ENCODE measurements at regions not wholly inside any gene's neighbourhood (a gene's known extent, or its start where the extent isn't known, plus 50 kb on each side); places are given as distances from the start of the nearest gene placed in this dataset.

DNA sequence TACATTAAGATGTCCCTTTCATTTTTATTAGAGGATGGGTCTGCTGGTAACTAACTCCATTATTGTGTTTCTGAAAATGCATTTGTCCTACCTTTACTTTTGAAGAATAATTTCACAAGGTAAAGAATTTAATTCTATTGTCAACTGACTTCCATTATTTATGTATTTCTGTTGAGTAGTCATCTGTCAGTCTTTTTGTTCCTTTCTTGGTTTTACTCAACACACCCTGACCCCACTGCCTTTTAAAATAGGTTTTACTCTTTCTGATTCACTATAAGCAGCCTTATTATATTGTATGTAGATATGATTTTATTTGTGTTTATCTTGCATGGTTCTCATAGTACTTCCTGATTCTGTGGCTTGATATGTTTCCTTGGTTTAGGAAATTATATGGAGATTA is 237.5 kb downstream of the TGFB2 start:
- no peak overlapping the region for H3K4me3 ChIP-seq

GRCh38 chr1:218584418-218585155 is 239.5 kb downstream of the TGFB2 start:
- Histone ChIP-seq H3K9me3 (no peaks in the 10 kb centered on the region), H3K27me3 (no peaks in the 10 kb centered on the region), H3K4me1 (peaks cover 5 to 12% (median 9%) of the 10 kb centered on the region in 4 donors), H3K4me3 (no peak overlapping the region), H3K36me3 (no peaks in the 10 kb centered on the region), H3K27ac (no peak overlapping the region)
- ATAC-seq (ENCODE audit: low FRiP score in 2 of 2) (no peak), DNase-seq (no peak)
- TF ChIP-seq EP300 (IDR thresholded peaks at IDR 0.05) = no peak
- TF ChIP-seq CTCF (IDR thresholded peaks at IDR 0.05) = no peak
- TF ChIP-seq POLR2A (IDR thresholded peaks at IDR 0.05) = no peak
- no peak for TF ChIP-seq POLR2AphosphoS5 (IDR thresholded peaks at IDR 0.05)
- WGBS, 2 donors = 60 to 98% methylated on average over 2 to 3 of the region's 3 CpGs

More for the DNA sequence above, 237.5 kb downstream of the TGFB2 start:
- no peak for DNase-seq
- TF ChIP-seq EP300 (IDR thresholded peaks at IDR 0.05) (no peak), POLR2A (IDR thresholded peaks at IDR 0.05) (no peak), POLR2AphosphoS5 (IDR thresholded peaks at IDR 0.05) (no peak), CTCF (IDR thresholded peaks at IDR 0.05) (no peak)
- Histone ChIP-seq H3K9me3 (no peaks in the 10 kb centered on the region), H3K36me3 (no peaks in the 10 kb centered on the region), H3K27me3 (no peaks in the 10 kb centered on the region), H3K4me1 (peaks cover 3 to 7% (median 5%) of the 10 kb centered on the region in 4 donors), H3K27ac (no peak overlapping the region)
- ATAC-seq (ENCODE audit: low FRiP score in 2 of 2) = no peak

- Histone ChIP-seq H3K4me1 (peaks cover 5 to 12% (median 9%) of the 10 kb centered on the region in 4 donors), H3K36me3 (no peaks in the 10 kb centered on the region), H3K4me3 (no peak overlapping the region), H3K9me3 (no peaks in the 10 kb centered on the region), H3K27ac (no peak overlapping the region), H3K27me3 (no peaks in the 10 kb centered on the region)
- DNase-seq = peak in 1 of 2 donors; percentile 4
- TF ChIP-seq POLR2AphosphoS5 (IDR thresholded peaks at IDR 0.05) (no peak), EP300 (IDR thresholded peaks at IDR 0.05) (no peak), POLR2A (IDR thresholded peaks at IDR 0.05) (no peak)
- peak in 1 of 2 donors; percentile 41 for ATAC-seq (ENCODE audit: low FRiP score in 2 of 2)
- 46 to 58% methylated on average over 9 to 10 of the region's 10 CpGs for WGBS, 2 donors
These were observed 240.5 kb downstream of the TGFB2 start for GRCh38 chr1:218585511-218586184.

GRCh38 chr1:218587900-218588299 is 242.8 kb downstream of the TGFB2 start:
- Histone ChIP-seq H3K27ac (no peak overlapping the region), H3K4me3 (no peak overlapping the region), H3K4me1 (peaks cover 5 to 12% (median 9%) of the 10 kb centered on the region in 4 donors), H3K9me3 (no peaks in the 10 kb centered on the region), H3K36me3 (no peaks in the 10 kb centered on the region), H3K27me3 (no peaks in the 10 kb centered on the region)
- TF ChIP-seq POLR2AphosphoS5 (IDR thresholded peaks at IDR 0.05) (no peak), CTCF (IDR thresholded peaks at IDR 0.05) (no peak), EP300 (IDR thresholded peaks at IDR 0.05) (no peak), POLR2A (IDR thresholded peaks at IDR 0.05) (no peak)
- 90 to 92% methylated on average over 2 of the region's 2 CpGs for WGBS, 2 donors
- ATAC-seq (ENCODE audit: low FRiP score in 2 of 2) (no peak), DNase-seq (no peak)

DNA sequence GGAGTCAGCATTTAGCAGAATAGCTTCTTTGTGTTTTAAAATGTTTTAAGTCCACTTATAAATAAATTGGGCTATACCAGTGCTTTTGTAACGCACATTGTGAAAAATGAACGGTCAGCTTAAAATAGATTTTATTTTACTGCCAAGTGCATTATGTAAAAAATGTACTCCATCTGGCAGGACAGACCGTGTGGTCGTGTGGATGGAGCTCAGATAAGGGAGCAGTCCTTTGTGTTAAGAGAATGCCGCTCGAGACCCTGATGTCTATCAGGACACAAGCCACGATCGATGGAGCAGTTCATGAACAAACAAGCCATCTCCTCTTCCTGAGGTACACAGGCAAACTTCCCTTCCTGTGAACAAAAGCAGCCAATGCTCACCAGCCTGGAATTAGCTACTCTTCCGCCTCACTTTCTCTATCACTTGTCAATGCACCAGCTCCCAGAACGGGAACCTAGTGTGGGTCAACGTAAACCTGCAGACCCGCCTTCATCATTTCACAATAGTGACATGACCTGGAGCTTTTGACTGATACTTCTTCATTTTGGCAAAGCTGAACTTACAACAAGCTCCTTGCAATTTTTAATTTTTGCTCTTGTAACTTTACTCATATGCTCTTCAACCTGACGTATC is 243.5 kb downstream of the TGFB2 start:
- H3K4me3 ChIP-seq = no peak overlapping the region
- DNase-seq = no peak
- 31 to 42% methylated on average over 13 of the region's 13 CpGs for WGBS, 2 donors

More for the DNA sequence above, 243.5 kb downstream of the TGFB2 start:
- Histone ChIP-seq H3K27me3 (no peaks in the 10 kb centered on the region), H3K27ac (peak overlapping the region in 1 of 4 donors; percentile 7), H3K36me3 (no peaks in the 10 kb centered on the region), H3K4me1 (peaks cover 5 to 12% (median 9%) of the 10 kb centered on the region in 4 donors), H3K9me3 (no peaks in the 10 kb centered on the region)
- TF ChIP-seq POLR2AphosphoS5 (IDR thresholded peaks at IDR 0.05) = no peak
- TF ChIP-seq EP300 (IDR thresholded peaks at IDR 0.05) = no peak
- TF ChIP-seq CTCF (IDR thresholded peaks at IDR 0.05) = no peak
- no peak for TF ChIP-seq POLR2A (IDR thresholded peaks at IDR 0.05)
- ATAC-seq (ENCODE audit: low FRiP score in 2 of 2) = no peak

Data from upper lobe of left lung (tissue), 6 donors.